ENCODE measurements at regions not wholly inside any gene's neighbourhood (a gene's known extent, or its start where the extent isn't known, plus 50 kb on each side); places are given as distances from the start of the nearest gene placed in this dataset.

DNA sequence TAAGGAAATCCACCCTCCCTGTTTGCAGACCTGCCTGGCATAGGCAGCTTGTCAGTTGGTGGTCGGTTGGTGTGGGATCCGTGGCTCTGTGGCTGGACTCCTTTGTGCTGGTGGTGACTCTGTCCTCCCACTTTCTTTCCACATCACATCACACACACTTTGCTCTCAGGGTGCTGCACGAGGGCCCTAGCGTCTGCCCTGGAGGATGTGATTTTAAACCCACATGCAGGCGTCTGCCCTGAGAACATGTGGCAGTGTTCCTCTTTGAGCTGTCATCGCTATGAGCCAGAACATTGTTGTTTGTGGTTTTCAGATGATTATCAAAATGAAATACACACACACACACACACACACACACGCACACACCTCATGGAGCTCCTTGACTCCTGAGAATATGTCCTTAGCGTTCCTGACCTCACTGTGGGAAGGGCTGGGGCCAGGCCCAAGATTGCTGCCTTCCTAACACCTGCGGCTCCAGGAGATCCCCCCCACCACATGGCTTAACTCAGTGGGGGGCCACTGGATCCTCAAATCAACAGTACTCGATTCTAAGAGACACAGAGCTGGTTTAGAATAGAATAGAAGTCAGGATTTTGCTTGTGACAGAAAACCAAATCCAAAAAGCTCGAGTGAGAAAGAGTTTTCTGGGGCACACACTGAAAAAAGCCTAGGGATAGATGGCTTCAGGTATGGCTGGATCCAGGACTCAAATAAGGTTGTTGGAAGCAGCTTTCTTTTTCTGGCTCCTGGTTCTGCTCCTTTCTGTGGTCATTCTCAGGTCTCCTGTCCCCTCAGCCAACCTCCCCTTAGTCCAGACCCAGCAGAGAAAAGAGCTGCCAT lies 54.8 kb downstream of the RTP5 start:
- H3K4me1 ChIP-seq (ENCODE audit: control insufficient read depth, low read depth, low read length): no peaks in the 10 kb centered on the region
- no peak for DNase-seq
- no peak overlapping the region for H2BK5ac ChIP-seq (ENCODE audit: low read length)
- H2BK15ac ChIP-seq (replicated peaks; ENCODE audit: low read depth): no peak overlapping the region
- H3K23ac ChIP-seq (ENCODE audit: low read length): no peak overlapping the region
- no peak overlapping the region for H3K9ac ChIP-seq (ENCODE audit: low read length)
- WGBS (ENCODE audit: extremely low coverage, insufficient coverage, low lambda C conversion rate): no CpG with 5 or more reads among the region's 11 CpGs
- no peak overlapping the region for H2BK120ac ChIP-seq (ENCODE audit: low read depth, low read length)
- H3K4ac ChIP-seq (ENCODE audit: low read depth, low read length): no peak overlapping the region
- H3K18ac ChIP-seq (ENCODE audit: low read length): no peak overlapping the region
- no peak overlapping the region for H4K5ac ChIP-seq (ENCODE audit: low read length)
- no peak overlapping the region for H3K4me2 ChIP-seq (ENCODE audit: low read length)
- no peak overlapping the region for H3K56ac ChIP-seq (ENCODE audit: low read length)
- H2AK5ac ChIP-seq (ENCODE audit: low read length): no peak overlapping the region
- no peak overlapping the region for H3K27ac ChIP-seq (ENCODE audit: low read depth, low read length)
- H3K36me3 ChIP-seq (ENCODE audit: control insufficient read depth, insufficient read depth, low read length): no peaks in the 10 kb centered on the region
- no peak overlapping the region for H3K4me3 ChIP-seq (ENCODE audit: low read length)
- no peaks in the 10 kb centered on the region for H3K79me2 ChIP-seq (ENCODE audit: control insufficient read depth, insufficient read depth, low read length)
- no peaks in the 10 kb centered on the region for H3K27me3 ChIP-seq (ENCODE audit: insufficient read depth, low read length, poor library complexity)
- H3K79me1 ChIP-seq (ENCODE audit: low read length): no peaks in the 10 kb centered on the region
- H4K8ac ChIP-seq (ENCODE audit: low read depth, low read length): no peak overlapping the region

DNA sequence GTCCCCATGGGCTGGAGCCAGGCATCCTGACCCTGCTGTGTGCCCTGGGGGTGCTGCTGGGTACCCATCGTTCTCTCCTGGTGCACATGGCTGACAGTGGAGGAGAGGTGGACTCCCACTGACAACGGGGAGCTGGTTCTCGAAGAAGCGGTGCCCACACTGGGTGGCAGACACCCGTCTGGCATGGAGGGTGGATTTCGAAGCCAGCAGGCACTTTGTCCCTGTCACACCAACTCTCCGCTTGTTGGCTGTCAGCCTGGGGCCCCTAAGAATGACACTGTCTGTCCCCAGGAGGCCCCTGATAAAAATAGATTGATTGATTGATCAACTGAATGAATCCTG lies 55.4 kb downstream of the RTP5 start:
- Histone ChIP-seq H4K8ac (ENCODE audit: low read depth, low read length) (no peak overlapping the region), H3K27me3 (ENCODE audit: insufficient read depth, low read length, poor library complexity) (no peaks in the 10 kb centered on the region), H3K23ac (ENCODE audit: low read length) (no peak overlapping the region), H3K36me3 (ENCODE audit: control insufficient read depth, insufficient read depth, low read length) (no peaks in the 10 kb centered on the region), H3K18ac (ENCODE audit: low read length) (no peak overlapping the region), H2BK120ac (ENCODE audit: low read depth, low read length) (no peak overlapping the region), H3K4me1 (ENCODE audit: control insufficient read depth, low read depth, low read length) (no peaks in the 10 kb centered on the region), H3K79me1 (ENCODE audit: low read length) (no peaks in the 10 kb centered on the region), H2BK15ac (replicated peaks; ENCODE audit: low read depth) (no peak overlapping the region), H3K79me2 (ENCODE audit: control insufficient read depth, insufficient read depth, low read length) (no peaks in the 10 kb centered on the region), H3K27ac (ENCODE audit: low read depth, low read length) (no peak overlapping the region), H3K4me3 (ENCODE audit: low read length) (no peak overlapping the region), H4K5ac (ENCODE audit: low read length) (no peak overlapping the region), H3K56ac (ENCODE audit: low read length) (no peak overlapping the region), H3K4me2 (ENCODE audit: low read length) (no peak overlapping the region), H2BK5ac (ENCODE audit: low read length) (no peak overlapping the region), H3K4ac (ENCODE audit: low read depth, low read length) (no peak overlapping the region), H2AK5ac (ENCODE audit: low read length) (no peak overlapping the region), H3K9ac (ENCODE audit: low read length) (no peak overlapping the region)
- DNase-seq: no peak
- WGBS (ENCODE audit: extremely low coverage, insufficient coverage, low lambda C conversion rate): no CpG with 5 or more reads among the region's 7 CpGs

DNA sequence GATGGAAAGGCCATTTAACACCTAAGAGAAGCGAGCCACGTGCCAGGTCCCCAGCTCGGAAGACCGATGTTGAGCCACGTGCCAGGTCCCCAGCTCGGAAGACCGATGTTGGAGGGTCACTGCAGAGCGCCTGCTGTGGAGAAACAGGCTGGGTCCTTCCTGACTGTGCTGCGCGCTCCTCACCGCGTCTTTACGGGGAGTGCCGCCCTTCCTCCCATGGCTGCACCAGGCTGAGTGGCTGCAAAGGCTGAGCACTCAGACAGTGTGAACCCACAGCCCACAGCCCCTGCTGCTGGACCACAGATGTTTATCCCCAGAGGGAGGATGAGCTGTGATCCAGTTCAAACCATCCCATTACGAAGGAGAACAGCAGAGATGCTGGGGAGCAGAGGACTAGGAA lies 55.7 kb downstream of the RTP5 start:
- Histone ChIP-seq H3K4me3 (ENCODE audit: low read length) (no peak overlapping the region), H3K27me3 (ENCODE audit: insufficient read depth, low read length, poor library complexity) (no peaks in the 10 kb centered on the region), H3K79me1 (ENCODE audit: low read length) (no peaks in the 10 kb centered on the region), H2BK120ac (ENCODE audit: low read depth, low read length) (no peak overlapping the region), H3K4me2 (ENCODE audit: low read length) (no peak overlapping the region), H3K23ac (ENCODE audit: low read length) (no peak overlapping the region), H2BK15ac (replicated peaks; ENCODE audit: low read depth) (no peak overlapping the region), H3K4ac (ENCODE audit: low read depth, low read length) (no peak overlapping the region), H2AK5ac (ENCODE audit: low read length) (no peak overlapping the region), H3K4me1 (ENCODE audit: control insufficient read depth, low read depth, low read length) (no peaks in the 10 kb centered on the region), H3K9ac (ENCODE audit: low read length) (no peak overlapping the region), H3K27ac (ENCODE audit: low read depth, low read length) (no peak overlapping the region), H4K8ac (ENCODE audit: low read depth, low read length) (no peak overlapping the region), H3K18ac (ENCODE audit: low read length) (no peak overlapping the region), H3K79me2 (ENCODE audit: control insufficient read depth, insufficient read depth, low read length) (no peaks in the 10 kb centered on the region), H4K5ac (ENCODE audit: low read length) (no peak overlapping the region), H3K36me3 (ENCODE audit: control insufficient read depth, insufficient read depth, low read length) (no peaks in the 10 kb centered on the region), H3K56ac (ENCODE audit: low read length) (no peak overlapping the region), H2BK5ac (ENCODE audit: low read length) (no peak overlapping the region)
- DNase-seq: no peak
- WGBS (ENCODE audit: extremely low coverage, insufficient coverage, low lambda C conversion rate): no CpG with 5 or more reads among the region's 15 CpGs

DNA sequence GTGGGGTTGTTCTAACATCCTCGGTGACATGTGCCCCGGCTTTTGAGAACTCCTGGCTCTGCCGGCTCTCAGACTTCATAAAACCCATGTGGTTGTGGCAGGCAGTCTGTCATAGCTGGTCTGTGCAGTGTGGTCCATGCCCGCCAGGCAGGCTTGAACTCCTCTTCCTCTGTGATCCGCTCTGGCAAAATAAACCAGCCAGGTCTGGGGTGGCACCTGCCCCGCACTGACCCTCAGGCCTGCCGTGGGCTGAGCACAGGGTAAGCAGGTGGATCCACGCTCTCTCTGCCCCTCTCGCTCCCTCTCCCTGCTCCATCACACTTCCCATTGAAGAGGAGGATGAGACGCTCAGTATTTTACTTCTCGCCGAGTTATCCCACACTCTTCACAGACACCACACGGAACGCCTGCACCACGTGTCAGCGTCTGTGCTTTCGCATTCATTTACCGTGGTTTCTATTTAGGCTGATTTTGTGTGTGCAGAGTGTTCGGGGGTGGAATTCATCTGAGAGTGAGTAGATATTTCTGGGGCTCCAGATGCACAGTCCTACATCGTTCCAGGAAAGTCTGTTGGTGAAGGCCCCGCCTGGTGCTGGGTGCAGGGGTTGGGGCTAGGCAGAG lies 56.4 kb downstream of the RTP5 start:
- H3K36me3 ChIP-seq (ENCODE audit: control insufficient read depth, insufficient read depth, low read length): no peaks in the 10 kb centered on the region
- no CpG with 5 or more reads among the region's 21 CpGs for WGBS (ENCODE audit: extremely low coverage, insufficient coverage, low lambda C conversion rate)
- no peak overlapping the region for H3K4me2 ChIP-seq (ENCODE audit: low read length)
- H3K56ac ChIP-seq (ENCODE audit: low read length): no peak overlapping the region
- H3K79me2 ChIP-seq (ENCODE audit: control insufficient read depth, insufficient read depth, low read length): no peaks in the 10 kb centered on the region
- no peak overlapping the region for H4K5ac ChIP-seq (ENCODE audit: low read length)
- H3K4me1 ChIP-seq (ENCODE audit: control insufficient read depth, low read depth, low read length): no peaks in the 10 kb centered on the region
- no peak overlapping the region for H3K27ac ChIP-seq (ENCODE audit: low read depth, low read length)
- H4K8ac ChIP-seq (ENCODE audit: low read depth, low read length): no peak overlapping the region
- H2AK5ac ChIP-seq (ENCODE audit: low read length): no peak overlapping the region
- no peaks in the 10 kb centered on the region for H3K27me3 ChIP-seq (ENCODE audit: insufficient read depth, low read length, poor library complexity)
- H3K4me3 ChIP-seq (ENCODE audit: low read length): no peak overlapping the region
- DNase-seq: no peak
- no peaks in the 10 kb centered on the region for H3K79me1 ChIP-seq (ENCODE audit: low read length)
- no peak overlapping the region for H3K23ac ChIP-seq (ENCODE audit: low read length)
- no peak overlapping the region for H3K4ac ChIP-seq (ENCODE audit: low read depth, low read length)
- no peak overlapping the region for H3K9ac ChIP-seq (ENCODE audit: low read length)
- H3K18ac ChIP-seq (ENCODE audit: low read length): no peak overlapping the region
- H2BK15ac ChIP-seq (replicated peaks; ENCODE audit: low read depth): no peak overlapping the region
- no peak overlapping the region for H2BK5ac ChIP-seq (ENCODE audit: low read length)
- H2BK120ac ChIP-seq (ENCODE audit: low read depth, low read length): no peak overlapping the region

DNA sequence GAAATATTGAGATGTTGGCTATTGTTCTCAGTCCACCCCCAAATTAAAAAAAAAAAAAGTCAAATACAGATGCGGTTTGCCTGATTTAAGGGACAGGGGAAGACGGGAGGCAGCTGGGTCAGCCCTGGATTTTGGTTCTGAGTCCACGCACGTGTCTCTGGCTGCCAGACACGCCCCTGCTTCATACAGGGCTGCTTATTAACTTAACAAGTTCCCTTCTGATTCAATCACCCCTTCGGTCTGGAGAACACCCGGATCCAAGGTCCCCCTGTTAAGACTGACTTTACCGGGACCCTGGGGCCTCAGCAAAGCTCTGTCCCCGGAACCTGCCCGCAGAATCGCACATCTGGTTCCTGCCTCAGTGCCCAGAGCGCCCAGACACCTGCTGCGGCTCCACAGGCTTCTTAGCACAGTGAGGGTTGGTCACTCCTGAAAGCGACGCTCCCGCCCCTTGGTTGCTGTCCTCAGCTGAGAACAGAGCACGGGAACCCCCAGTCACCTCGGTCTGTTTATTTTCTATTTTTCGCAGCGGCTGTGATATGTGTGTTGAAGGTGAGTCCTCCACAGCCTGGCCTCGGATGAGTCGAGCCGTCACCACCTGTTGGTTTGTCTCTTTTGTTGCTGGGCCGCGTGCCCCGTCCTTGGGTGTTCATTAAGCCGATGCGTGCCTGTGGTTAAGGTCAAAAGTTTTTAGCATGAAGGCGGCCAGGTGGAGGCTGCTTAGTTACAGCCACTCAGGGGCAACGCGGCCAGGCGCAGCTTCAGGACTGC lies 57.2 kb downstream of the RTP5 start:
- no peaks in the 10 kb centered on the region for H3K4me1 ChIP-seq (ENCODE audit: control insufficient read depth, low read depth, low read length)
- no peak overlapping the region for H3K4me2 ChIP-seq (ENCODE audit: low read length)
- no peak overlapping the region for H2BK120ac ChIP-seq (ENCODE audit: low read depth, low read length)
- no peaks in the 10 kb centered on the region for H3K36me3 ChIP-seq (ENCODE audit: control insufficient read depth, insufficient read depth, low read length)
- H3K9ac ChIP-seq (ENCODE audit: low read length): no peak overlapping the region
- no CpG with 5 or more reads among the region's 32 CpGs for WGBS (ENCODE audit: extremely low coverage, insufficient coverage, low lambda C conversion rate)
- no peaks in the 10 kb centered on the region for H3K79me1 ChIP-seq (ENCODE audit: low read length)
- H3K79me2 ChIP-seq (ENCODE audit: control insufficient read depth, insufficient read depth, low read length): no peaks in the 10 kb centered on the region
- no peak overlapping the region for H3K4ac ChIP-seq (ENCODE audit: low read depth, low read length)
- no peak overlapping the region for H3K23ac ChIP-seq (ENCODE audit: low read length)
- no peak overlapping the region for H2BK15ac ChIP-seq (replicated peaks; ENCODE audit: low read depth)
- no peak overlapping the region for H3K27ac ChIP-seq (ENCODE audit: low read depth, low read length)
- no peak overlapping the region for H4K5ac ChIP-seq (ENCODE audit: low read length)
- H3K27me3 ChIP-seq (ENCODE audit: insufficient read depth, low read length, poor library complexity): no peaks in the 10 kb centered on the region
- H3K56ac ChIP-seq (ENCODE audit: low read length): no peak overlapping the region
- H3K4me3 ChIP-seq (ENCODE audit: low read length): no peak overlapping the region
- no peak overlapping the region for H2BK5ac ChIP-seq (ENCODE audit: low read length)
- no peak overlapping the region for H4K8ac ChIP-seq (ENCODE audit: low read depth, low read length)
- H3K18ac ChIP-seq (ENCODE audit: low read length): no peak overlapping the region
- DNase-seq: no peak
- no peak overlapping the region for H2AK5ac ChIP-seq (ENCODE audit: low read length)

All from mesendoderm (in vitro differentiated cells).